Vagina (tissue), 2 donors: ENCODE measurements at regions not wholly inside any gene's neighbourhood (a gene's known extent, or its start where the extent isn't known, plus 50 kb on each side); places are given as distances from the start of the nearest gene placed in this dataset.

ENCODE experiments used
- DNase-seq, 2 donors: peaks; one replicate each; pipeline ENCODE4 v3.0.0-alpha.2; 2017; ENCODE audit errors: extremely low spot score in 2 of 2
- H3K27ac ChIP-seq: fragments of 200-600 bp; sonication (generic); one replicate; pipeline ENCODE4 v1.5.1; 2019
- H3K27me3 ChIP-seq: fragments of 200-600 bp; sonication (generic); one replicate; pipeline ENCODE4 v1.5.1; 2019
- H3K36me3 ChIP-seq, 2 donors: fragments of 200-600 bp; sonication (generic); one replicate each; pipeline ENCODE4 v1.5.1; 2017 to 2019
- H3K4me1 ChIP-seq: fragments of 200-600 bp; sonication (generic); one replicate; pipeline ENCODE4 v1.5.1; 2019
- H3K4me3 ChIP-seq, 2 donors: fragments of 200-600 bp; sonication (generic); 1 replicate in 1 of 2; 2 replicates in 1 of 2; pipeline ENCODE4 v1.5.1; 2016 to 2019
- H3K9me3 ChIP-seq: fragments of 200-600 bp; sonication (generic); one replicate; pipeline ENCODE4 v1.5.1; 2019
- POLR2A ChIP-seq, 2 donors: fragments of 450-650 bp; IDR thresholded peaks; one replicate each; pipeline ENCODE4 v1.6.1; 2017; ENCODE audit warnings: antibody characterized with exemption in 2 of 2, mild to moderate bottlenecking in 2 of 2, moderate library complexity in 2 of 2
- POLR2AphosphoS5 ChIP-seq, 2 donors: sonication (generic); formaldehyde crosslinking; IDR thresholded peaks; one replicate each; pipeline ENCODE4 v1.9.0; 2017; ENCODE audit warnings: antibody characterized with exemption in 2 of 2, mild to moderate bottlenecking in 2 of 2, low read depth in 1 of 2; ENCODE audit not compliant: insufficient read depth in 1 of 2
- intact Hi-C: fragments of 100-400 bp; cut with DNase I; formaldehyde crosslinking; loops from one replicate; pipeline ENCODE4 v1.15.1; 2023
- TF ChIP-seq, protein P1 (sequence below), 3 experiments: fragments of 450-650 bp in 2 of 3; fragments of 200-600 bp in 1 of 3; sonication (generic) in 1 of 3; IDR thresholded peaks; one replicate each; pipeline ENCODE4 v1.5.1; 2017 to 2019; ENCODE audit warnings: antibody characterized with exemption in 3 of 3, mild to moderate bottlenecking in 2 of 3, moderate library complexity in 2 of 3

DNA sequence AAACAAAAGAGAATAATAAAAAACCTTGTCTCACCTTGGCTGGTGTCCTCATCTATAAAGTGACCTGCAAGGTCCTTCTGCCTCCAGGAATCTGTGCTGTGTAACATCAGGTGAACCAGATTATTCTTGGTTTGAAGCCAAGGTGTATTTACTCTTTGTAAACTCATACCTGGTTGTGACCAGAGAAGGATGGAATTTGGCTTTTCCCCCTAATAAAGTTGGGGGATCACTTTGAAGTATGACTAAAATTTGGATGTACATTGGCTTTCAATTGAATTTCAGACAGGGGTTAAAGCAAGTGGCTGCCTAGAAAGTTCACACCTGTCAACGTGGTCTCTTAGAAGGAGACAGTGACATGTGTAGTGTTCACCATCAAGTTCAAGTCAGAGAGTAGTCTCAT is 100.1 kb downstream of the SCP2D1 start:
- intact Hi-C loops: no loop called here
- no peak overlapping the region for H3K27ac ChIP-seq
- TF ChIP-seq POLR2A (IDR thresholded peaks at IDR 0.05) (no peak), POLR2AphosphoS5 (IDR thresholded peaks at IDR 0.05; ENCODE audit: insufficient read depth in 1 of 2, low read depth in 1 of 2) (no peak)
- TF ChIP-seq, protein P1, sequence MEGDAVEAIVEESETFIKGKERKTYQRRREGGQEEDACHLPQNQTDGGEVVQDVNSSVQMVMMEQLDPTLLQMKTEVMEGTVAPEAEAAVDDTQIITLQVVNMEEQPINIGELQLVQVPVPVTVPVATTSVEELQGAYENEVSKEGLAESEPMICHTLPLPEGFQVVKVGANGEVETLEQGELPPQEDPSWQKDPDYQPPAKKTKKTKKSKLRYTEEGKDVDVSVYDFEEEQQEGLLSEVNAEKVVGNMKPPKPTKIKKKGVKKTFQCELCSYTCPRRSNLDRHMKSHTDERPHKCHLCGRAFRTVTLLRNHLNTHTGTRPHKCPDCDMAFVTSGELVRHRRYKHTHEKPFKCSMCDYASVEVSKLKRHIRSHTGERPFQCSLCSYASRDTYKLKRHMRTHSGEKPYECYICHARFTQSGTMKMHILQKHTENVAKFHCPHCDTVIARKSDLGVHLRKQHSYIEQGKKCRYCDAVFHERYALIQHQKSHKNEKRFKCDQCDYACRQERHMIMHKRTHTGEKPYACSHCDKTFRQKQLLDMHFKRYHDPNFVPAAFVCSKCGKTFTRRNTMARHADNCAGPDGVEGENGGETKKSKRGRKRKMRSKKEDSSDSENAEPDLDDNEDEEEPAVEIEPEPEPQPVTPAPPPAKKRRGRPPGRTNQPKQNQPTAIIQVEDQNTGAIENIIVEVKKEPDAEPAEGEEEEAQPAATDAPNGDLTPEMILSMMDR (IDR thresholded peaks at IDR 0.05): no peak
- no peaks in the 10 kb centered on the region for H3K27me3 ChIP-seq
- no peaks in the 10 kb centered on the region for H3K9me3 ChIP-seq
- no peaks in the 10 kb centered on the region for H3K4me1 ChIP-seq
- H3K4me3 ChIP-seq: no peak overlapping the region
- no peaks in the 10 kb centered on the region for H3K36me3 ChIP-seq
- no peak for DNase-seq

DNA sequence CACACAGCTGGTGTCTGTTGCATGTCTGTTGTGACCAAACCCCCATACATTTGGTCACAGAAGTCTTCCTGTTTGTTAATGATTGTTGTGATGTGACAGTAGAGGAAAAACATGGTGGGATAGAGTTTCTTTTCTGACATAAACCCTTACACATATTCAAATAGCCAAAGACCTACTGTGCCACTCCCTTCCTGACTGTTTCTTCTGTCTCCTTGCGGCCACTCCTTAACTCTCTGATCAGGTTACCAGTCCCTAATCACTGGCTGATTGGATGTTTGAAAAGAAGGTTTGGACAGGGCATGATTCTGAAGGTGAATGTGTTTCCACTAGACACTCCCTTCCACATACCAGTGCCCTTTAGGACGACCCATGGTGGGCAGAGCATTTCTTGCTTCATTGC is 101.2 kb downstream of the SCP2D1 start:
- Histone ChIP-seq H3K9me3 (no peaks in the 10 kb centered on the region), H3K27me3 (no peaks in the 10 kb centered on the region), H3K4me3 (no peak overlapping the region), H3K36me3 (no peaks in the 10 kb centered on the region), H3K4me1 (no peaks in the 10 kb centered on the region), H3K27ac (no peak overlapping the region)
- TF ChIP-seq, protein P1 (IDR thresholded peaks at IDR 0.05): no peak
- TF ChIP-seq POLR2A (IDR thresholded peaks at IDR 0.05) (no peak), POLR2AphosphoS5 (IDR thresholded peaks at IDR 0.05; ENCODE audit: insufficient read depth in 1 of 2, low read depth in 1 of 2) (no peak)
- DNase-seq: no peak
- intact Hi-C loops: no loop called here

DNA sequence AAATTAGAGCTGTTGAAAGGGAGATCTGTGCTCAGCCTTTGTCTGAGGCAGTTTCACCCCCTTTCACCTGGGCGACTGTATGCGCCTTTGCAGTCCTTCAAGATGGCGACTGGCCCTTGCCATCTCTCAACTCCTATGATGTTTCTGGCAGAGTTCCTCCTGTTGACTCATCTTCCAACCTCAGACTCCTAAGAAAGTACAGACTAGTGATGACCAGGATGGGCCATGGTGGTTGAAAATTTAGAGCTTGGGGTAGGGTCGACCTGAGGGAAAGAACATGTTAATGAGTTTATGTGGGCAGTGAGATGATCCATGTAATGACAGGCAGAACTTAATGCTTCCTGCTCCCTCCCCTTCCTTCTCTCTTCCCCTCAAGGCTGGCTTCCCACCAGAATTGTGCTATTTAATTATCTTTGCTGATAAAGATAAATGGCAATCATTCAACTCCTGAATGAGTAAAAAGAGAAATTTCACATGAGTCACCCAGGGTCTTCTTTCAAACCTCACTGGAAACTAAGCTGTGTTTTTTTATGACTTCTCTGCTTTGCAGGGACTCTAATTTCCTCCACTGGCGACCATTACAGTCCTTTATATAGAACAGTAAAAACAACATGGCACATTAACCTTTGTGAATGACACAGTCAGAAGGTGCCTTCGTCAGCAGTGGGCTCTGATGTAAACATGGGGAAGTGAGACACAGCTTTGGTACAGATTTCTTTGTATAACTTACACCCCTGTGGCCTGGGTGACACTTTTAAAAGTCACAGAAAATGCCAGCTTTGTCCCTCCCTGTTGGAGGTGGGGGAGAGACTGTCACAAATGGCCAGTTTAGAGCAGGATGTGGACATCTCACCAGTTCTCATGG is 103.5 kb downstream of the SCP2D1 start:
- TF ChIP-seq, protein P1 (IDR thresholded peaks at IDR 0.05): no peak
- TF ChIP-seq POLR2AphosphoS5 (IDR thresholded peaks at IDR 0.05; ENCODE audit: insufficient read depth in 1 of 2, low read depth in 1 of 2) (no peak), POLR2A (IDR thresholded peaks at IDR 0.05) (no peak)
- no peaks in the 10 kb centered on the region for H3K4me1 ChIP-seq
- DNase-seq: no peak
- H3K27ac ChIP-seq: no peak overlapping the region
- intact Hi-C loops: no loop called here
- no peak overlapping the region for H3K4me3 ChIP-seq
- H3K27me3 ChIP-seq: no peaks in the 10 kb centered on the region
- no peaks in the 10 kb centered on the region for H3K9me3 ChIP-seq
- no peaks in the 10 kb centered on the region for H3K36me3 ChIP-seq

DNA sequence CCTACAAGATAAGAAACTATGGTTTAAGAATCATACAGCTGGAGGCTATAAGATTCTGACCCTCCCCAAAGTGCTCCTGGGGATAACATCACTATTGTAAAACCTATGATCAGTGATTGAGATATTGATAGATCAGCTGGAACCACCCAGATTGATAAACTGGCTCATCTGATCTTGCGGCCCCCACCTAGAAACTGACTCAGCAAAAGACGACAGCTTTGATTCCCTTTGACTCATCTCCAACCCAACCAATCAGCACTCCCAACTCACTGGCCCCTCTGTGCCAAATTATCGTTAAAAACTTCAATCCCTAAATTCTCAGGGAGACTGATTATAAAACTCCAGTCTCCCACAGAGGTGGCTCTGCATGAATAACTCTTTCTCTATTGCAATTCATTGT is 106.4 kb downstream of the SCP2D1 start:
- Histone ChIP-seq H3K4me3 (no peak overlapping the region), H3K27ac (no peak overlapping the region), H3K4me1 (no peaks in the 10 kb centered on the region), H3K27me3 (no peaks in the 10 kb centered on the region), H3K9me3 (no peaks in the 10 kb centered on the region), H3K36me3 (no peaks in the 10 kb centered on the region)
- no peak for DNase-seq
- TF ChIP-seq POLR2AphosphoS5 (IDR thresholded peaks at IDR 0.05; ENCODE audit: insufficient read depth in 1 of 2, low read depth in 1 of 2): no peak
- TF ChIP-seq, protein P1 (IDR thresholded peaks at IDR 0.05): no peak
- TF ChIP-seq POLR2A (IDR thresholded peaks at IDR 0.05): no peak
- intact Hi-C loops: no loop called here

DNA sequence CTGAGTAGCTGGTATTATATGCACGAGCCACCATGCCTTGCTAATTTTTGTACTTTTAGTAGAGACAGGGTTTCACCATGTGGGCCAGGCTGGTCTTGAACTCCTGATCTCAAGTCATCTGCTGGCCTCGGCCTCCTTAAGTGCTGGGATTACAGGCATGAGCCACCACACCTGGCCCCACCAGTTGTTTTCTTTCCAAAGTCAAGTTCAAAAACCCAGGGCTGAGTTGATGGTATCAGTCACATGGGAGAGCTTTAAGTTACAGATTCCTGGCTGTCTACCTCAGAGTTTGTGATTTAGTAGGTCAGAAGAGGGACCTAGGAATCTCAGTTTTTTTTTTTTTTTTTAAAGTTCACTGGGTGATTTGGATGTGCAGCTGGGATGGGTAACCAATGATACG is 107.7 kb downstream of the SCP2D1 start:
- intact Hi-C loops: no loop called here
- Histone ChIP-seq H3K9me3 (no peaks in the 10 kb centered on the region), H3K27ac (no peak overlapping the region), H3K36me3 (no peaks in the 10 kb centered on the region), H3K4me3 (no peak overlapping the region), H3K4me1 (no peaks in the 10 kb centered on the region), H3K27me3 (no peaks in the 10 kb centered on the region)
- no peak for DNase-seq
- TF ChIP-seq, protein P1 (IDR thresholded peaks at IDR 0.05): no peak
- TF ChIP-seq POLR2AphosphoS5 (IDR thresholded peaks at IDR 0.05; ENCODE audit: insufficient read depth in 1 of 2, low read depth in 1 of 2) (no peak), POLR2A (IDR thresholded peaks at IDR 0.05) (no peak)
